Stimulated activated naive B cell treated with anti-CD40 and anti-IgM and Interleukin-4, amounts not matched to agents 10 μg/mL and 1 μg/mL and 100 μg/mL, for 72 hours (primary cell): ENCODE measurements at regions not wholly inside any gene's neighbourhood (a gene's known extent, or its start where the extent isn't known, plus 50 kb on each side); places are given as distances from the start of the nearest gene placed in this dataset.
A peak's percentile ranks its signal among the peaks of the same experiment; 100 is the strongest.
"Not testable (repeated sequence)": the region's sequence is repeated elsewhere in the genome, so short reads cannot be mapped to it uniquely, and the experiment has no call there.

Experiments
- ATAC-seq, 2 donors: fragments of 150-1000 bp; cut with Tn5 transposase; replicated peaks; 2 replicates each; pipeline ENCODE4 v1.10.0; 2021; ENCODE audit warnings: moderate library complexity in 1 of 2
- DNase-seq: peaks from one replicate; pipeline ENCODE4 v3.0.0; 2021
- H3K27ac Mint-ChIP-seq: one replicate; pipeline ENCODE4 v1.8.0; 2022; ENCODE audit warnings: mild to moderate bottlenecking, mixed read lengths
- H3K27me3 Mint-ChIP-seq, 2 donors: one replicate each; pipeline ENCODE4 v1.8.0; 2022; ENCODE audit warnings: mixed read lengths in 2 of 2
- H3K36me3 Mint-ChIP-seq, 2 donors: one replicate each; pipeline ENCODE4 v1.8.0; 2022; ENCODE audit warnings: mixed read lengths in 2 of 2, mild to moderate bottlenecking in 1 of 2
- H3K4me1 Mint-ChIP-seq, 2 donors: one replicate each; pipeline ENCODE4 v1.8.0; 2022; ENCODE audit warnings: mixed read lengths in 2 of 2, mild to moderate bottlenecking in 1 of 2
- H3K4me3 Mint-ChIP-seq, 2 donors: one replicate each; pipeline ENCODE4 v1.8.0; 2022; ENCODE audit warnings: mild to moderate bottlenecking in 2 of 2, mixed read lengths in 2 of 2, moderate library complexity in 1 of 2
- H3K9me3 Mint-ChIP-seq, 2 donors: one replicate each; pipeline ENCODE4 v1.8.0; 2022; ENCODE audit warnings: mixed read lengths in 2 of 2, mild to moderate bottlenecking in 1 of 2

- H3K9me3 Mint-ChIP-seq = no peaks in the 10 kb centered on the region
- H3K27ac Mint-ChIP-seq = no peak overlapping the region
- H3K4me1 Mint-ChIP-seq = no peaks in the 10 kb centered on the region
- peaks cover 0 to 5% of the 10 kb centered on the region in 2 donors for H3K27me3 Mint-ChIP-seq
- no peaks in the 10 kb centered on the region for H3K36me3 Mint-ChIP-seq
- no peak for ATAC-seq
- DNase-seq = no peak
- no peak overlapping the region for H3K4me3 Mint-ChIP-seq
These were observed 166.5 kb upstream of the RASSF8 start for GRCh38 chr12:25792031-25792430.

- Mint-ChIP-seq H3K9me3 (no peaks in the 10 kb centered on the region), H3K36me3 (no peaks in the 10 kb centered on the region), H3K27ac (no peak overlapping the region), H3K4me1 (no peaks in the 10 kb centered on the region), H3K27me3 (peaks cover 0 to 5% of the 10 kb centered on the region in 2 donors), H3K4me3 (no peak overlapping the region)
- ATAC-seq = no peak
- DNase-seq = no peak
These were observed 165.3 kb upstream of the RASSF8 start for GRCh38 chr12:25793196-25793595.

GRCh38 chr12:25794571-25794970, 163.9 kb upstream of the RASSF8 start:
- Mint-ChIP-seq H3K27ac (no peak overlapping the region), H3K4me1 (no peaks in the 10 kb centered on the region), H3K27me3 (peaks cover 0 to 5% of the 10 kb centered on the region in 2 donors), H3K4me3 (no peak overlapping the region), H3K36me3 (no peaks in the 10 kb centered on the region), H3K9me3 (no peaks in the 10 kb centered on the region)
- ATAC-seq (no peak), DNase-seq (no peak)

- Mint-ChIP-seq H3K9me3 (no peaks in the 10 kb centered on the region), H3K4me3 (no peak overlapping the region), H3K4me1 (no peaks in the 10 kb centered on the region), H3K27ac (no peak overlapping the region), H3K36me3 (no peaks in the 10 kb centered on the region), H3K27me3 (peaks cover 0 to 5% of the 10 kb centered on the region in 2 donors)
- ATAC-seq = no peak
- no peak for DNase-seq
These were observed 161.9 kb upstream of the RASSF8 start for GRCh38 chr12:25796523-25797000.

GRCh38 chr12:25797386-25797785, 161.1 kb upstream of the RASSF8 start:
- no peaks in the 10 kb centered on the region for H3K9me3 Mint-ChIP-seq
- H3K27ac Mint-ChIP-seq = no peak overlapping the region
- H3K27me3 Mint-ChIP-seq = peaks cover 0 to 4% of the 10 kb centered on the region in 2 donors
- DNase-seq = no peak
- H3K4me3 Mint-ChIP-seq = no peak overlapping the region
- no peaks in the 10 kb centered on the region for H3K4me1 Mint-ChIP-seq
- H3K36me3 Mint-ChIP-seq = no peaks in the 10 kb centered on the region
- no peak for ATAC-seq

GRCh38 chr12:25797949-25798348, 160.5 kb upstream of the RASSF8 start:
- no peaks in the 10 kb centered on the region for H3K36me3 Mint-ChIP-seq
- H3K4me1 Mint-ChIP-seq = no peaks in the 10 kb centered on the region
- no peak overlapping the region for H3K4me3 Mint-ChIP-seq
- no peaks in the 10 kb centered on the region for H3K27me3 Mint-ChIP-seq
- H3K9me3 Mint-ChIP-seq = no peaks in the 10 kb centered on the region
- H3K27ac Mint-ChIP-seq = no peak overlapping the region
- DNase-seq (no peak), ATAC-seq (no peak)

- ATAC-seq = no peak
- Mint-ChIP-seq H3K27ac (no peak overlapping the region), H3K27me3 (no peaks in the 10 kb centered on the region), H3K9me3 (no peaks in the 10 kb centered on the region), H3K4me1 (no peaks in the 10 kb centered on the region), H3K4me3 (no peak overlapping the region), H3K36me3 (no peaks in the 10 kb centered on the region)
- no peak for DNase-seq
These were observed 158.4 kb upstream of the RASSF8 start for GRCh38 chr12:25800101-25800500.

- Mint-ChIP-seq H3K27ac (no peak overlapping the region), H3K36me3 (no peaks in the 10 kb centered on the region), H3K27me3 (no peaks in the 10 kb centered on the region), H3K4me3 (no peak overlapping the region), H3K4me1 (no peaks in the 10 kb centered on the region), H3K9me3 (no peaks in the 10 kb centered on the region)
- DNase-seq (no peak), ATAC-seq (no peak)
These were observed 156.7 kb upstream of the RASSF8 start for GRCh38 chr12:25801734-25802133.

GRCh38 chr12:25802143-25802542, 156.3 kb upstream of the RASSF8 start:
- ATAC-seq (no peak), DNase-seq (no peak)
- Mint-ChIP-seq H3K36me3 (no peaks in the 10 kb centered on the region), H3K27me3 (no peaks in the 10 kb centered on the region), H3K27ac (no peak overlapping the region), H3K4me3 (no peak overlapping the region), H3K9me3 (no peaks in the 10 kb centered on the region), H3K4me1 (no peaks in the 10 kb centered on the region)

GRCh38 chr12:25803029-25803664, 155.3 kb upstream of the RASSF8 start:
- H3K27me3 Mint-ChIP-seq, H3K36me3 Mint-ChIP-seq, H3K9me3 Mint-ChIP-seq, H3K4me3 Mint-ChIP-seq, H3K4me1 Mint-ChIP-seq, H3K27ac Mint-ChIP-seq, DNase-seq: not testable (repeated sequence)
- ATAC-seq = peak; percentile 25 to 34

- H3K4me1 Mint-ChIP-seq, H3K27ac Mint-ChIP-seq, H3K4me3 Mint-ChIP-seq, H3K36me3 Mint-ChIP-seq, H3K27me3 Mint-ChIP-seq, H3K9me3 Mint-ChIP-seq, DNase-seq, ATAC-seq: not testable (repeated sequence)
These were observed 154.2 kb upstream of the RASSF8 start for GRCh38 chr12:25804286-25804685.

- Mint-ChIP-seq H3K9me3 (peaks cover 5 to 7% of the 10 kb centered on the region in 2 donors), H3K27ac (no peak overlapping the region), H3K27me3 (peaks cover 6 to 7% of the 10 kb centered on the region in 2 donors), H3K36me3 (no peaks in the 10 kb centered on the region), H3K4me3 (no peak overlapping the region), H3K4me1 (peaks cover 1 to 4% of the 10 kb centered on the region in 2 donors)
- ATAC-seq (peak; percentile 42 to 72), DNase-seq (no peak)
These were observed 152.2 kb upstream of the RASSF8 start for GRCh38 chr12:25806271-25806670.

GRCh38 chr12:25808604-25809003, 149.9 kb upstream of the RASSF8 start:
- peaks cover 1 to 10% of the 10 kb centered on the region in 2 donors for H3K4me1 Mint-ChIP-seq
- H3K36me3 Mint-ChIP-seq = no peaks in the 10 kb centered on the region
- DNase-seq (no peak), ATAC-seq (no peak)
- no peak overlapping the region for H3K27ac Mint-ChIP-seq
- H3K27me3 Mint-ChIP-seq = peaks cover 6 to 7% of the 10 kb centered on the region in 2 donors
- peaks cover 5 to 7% of the 10 kb centered on the region in 2 donors for H3K9me3 Mint-ChIP-seq
- H3K4me3 Mint-ChIP-seq = no peak overlapping the region

- Mint-ChIP-seq H3K4me3 (no peak overlapping the region), H3K27me3 (peaks cover 6 to 7% of the 10 kb centered on the region in 2 donors), H3K36me3 (no peaks in the 10 kb centered on the region), H3K4me1 (peaks cover 1 to 10% of the 10 kb centered on the region in 2 donors), H3K27ac (no peak overlapping the region), H3K9me3 (peaks cover 5 to 7% of the 10 kb centered on the region in 2 donors)
- no peak for DNase-seq
- ATAC-seq = no peak
These were observed 147.8 kb upstream of the RASSF8 start for GRCh38 chr12:25810683-25811082.

GRCh38 chr12:25811656-25812126, 146.8 kb upstream of the RASSF8 start:
- no peak overlapping the region for H3K27ac Mint-ChIP-seq
- peaks cover 1 to 10% of the 10 kb centered on the region in 2 donors for H3K4me1 Mint-ChIP-seq
- H3K36me3 Mint-ChIP-seq = no peaks in the 10 kb centered on the region
- ATAC-seq = peak; percentile 54 to 64
- DNase-seq = no peak
- H3K9me3 Mint-ChIP-seq = peaks cover 5 to 7% of the 10 kb centered on the region in 2 donors
- H3K27me3 Mint-ChIP-seq = peaks cover 6 to 7% of the 10 kb centered on the region in 2 donors
- H3K4me3 Mint-ChIP-seq = no peak overlapping the region
